A673 (cell line): ENCODE measurements at regions not wholly inside any gene's neighbourhood (a gene's known extent, or its start where the extent isn't known, plus 50 kb on each side); places are given as distances from the start of the nearest gene placed in this dataset.

ENCODE experiments used
- BruUV-seq: library from RNA; stranded (reverse); fragments of 400-500 nt; replicated peaks from 2 replicates; lab custom pipeline; 2021; lab: Mats Ljungman, UMichigan
- CTCF ChIA-PET: fragments of 300-600 bp; sonication (Branson Sonifier 250); formaldehyde crosslinking; loops from one replicate; lab custom pipeline; 2022; ENCODE audit warnings: antibody characterized with exemption; lab: Charles Lee
- POLR2A ChIA-PET: fragments of 300-600 bp; sonication (Branson Sonifier 250); formaldehyde crosslinking; loops from one replicate; lab custom pipeline; 2022; ENCODE audit warnings: antibody characterized with exemption; ENCODE audit not compliant: low non-redundant PET; lab: Charles Lee
- DNase-seq: peaks from one replicate; pipeline ENCODE4 v3.0.0-alpha.2; 2015; ENCODE audit warnings: low spot score
- H3K27ac ChIP-seq: fragments of 200-600 bp; sonication (generic); 2 replicates; pipeline ENCODE4 v1.5.1; 2016; ENCODE audit warnings: mixed run types, low read depth, mild to moderate bottlenecking, mixed read lengths, antibody characterized with exemption, low read length; ENCODE audit not compliant: poor library complexity, severe bottlenecking
- H3K27me3 ChIP-seq: fragments of 200-600 bp; sonication (generic); replicated peaks from 2 replicates; pipeline ENCODE4 v1.6.1; 2017; ENCODE audit warnings: mixed run types, low read depth, mild to moderate bottlenecking, mixed read lengths, antibody characterized with exemption, low read length; ENCODE audit not compliant: insufficient read depth, poor library complexity
- H3K36me3 ChIP-seq: fragments of 200-600 bp; sonication (generic); 2 replicates; pipeline ENCODE4 v1.6.1; 2016; ENCODE audit warnings: mixed run types, mild to moderate bottlenecking, mixed read lengths, antibody characterized with exemption, low read length; ENCODE audit not compliant: insufficient read depth, poor library complexity, severe bottlenecking
- H3K4me1 ChIP-seq: fragments of 200-600 bp; sonication (generic); 2 replicates; pipeline ENCODE4 v1.6.1; 2017; ENCODE audit warnings: mixed run types, mild to moderate bottlenecking, mixed read lengths, antibody characterized with exemption, low read length; ENCODE audit not compliant: insufficient read depth, poor library complexity, severe bottlenecking
- H3K4me3 ChIP-seq: fragments of 200-600 bp; sonication (generic); 2 replicates; pipeline ENCODE4 v1.5.1; 2016; ENCODE audit warnings: low read depth, mixed run types, mild to moderate bottlenecking, mixed read lengths, low read length; ENCODE audit not compliant: poor library complexity, severe bottlenecking
- H3K9me3 ChIP-seq: fragments of 200-600 bp; sonication (generic); 2 replicates; pipeline ENCODE4 v1.6.1; 2016; ENCODE audit warnings: mixed run types, low read depth, mild to moderate bottlenecking, mixed read lengths, antibody characterized with exemption, low read length; ENCODE audit not compliant: poor library complexity, severe bottlenecking
- EZH2 ChIP-seq: fragments of 200-600 bp; sonication (generic); IDR thresholded peaks from 2 replicates; pipeline ENCODE4 v1.6.1; 2017; ENCODE audit warnings: borderline replicate concordance, low read depth, mild to moderate bottlenecking, mixed read lengths, antibody characterized with exemption, low read length; ENCODE audit not compliant: poor library complexity, severe bottlenecking
- intact Hi-C: fragments of 100-400 bp; cut with micrococcal nuclease; formaldehyde crosslinking; loops from one replicate; pipeline ENCODE4 v1.10.0; 2022; ENCODE audit not compliant: unreplicated experiment
- TF ChIP-seq, protein P1 (sequence below): fragments of 300-800, 200-600 bp; sonication (generic); conservative IDR thresholded peaks from 2 replicates; pipeline ENCODE4 v1.5.1; 2017; ENCODE audit warnings: low read depth, mild to moderate bottlenecking, antibody characterized with exemption, low read length, moderate library complexity, mixed read lengths

DNA sequence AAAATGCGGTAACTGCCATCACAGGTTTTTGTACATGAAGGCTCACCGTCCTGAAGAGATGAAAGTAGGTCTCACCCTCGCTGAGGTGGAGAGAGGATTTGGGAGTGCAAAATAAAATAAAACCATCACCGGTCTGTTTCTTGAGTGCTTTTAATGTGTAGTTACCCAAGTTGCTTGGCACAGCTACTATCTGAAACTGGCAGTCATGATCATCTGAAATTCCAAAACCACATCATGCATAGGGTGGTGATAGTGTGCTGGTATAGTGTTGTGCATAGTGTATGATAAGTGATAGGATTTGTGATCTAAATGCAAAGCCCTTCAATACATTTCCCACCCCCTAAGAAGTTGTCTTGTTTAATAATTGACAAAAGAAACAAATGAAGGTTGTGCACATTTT is 381.3 kb downstream of the DMRT2 start:
- TF ChIP-seq, protein P1, sequence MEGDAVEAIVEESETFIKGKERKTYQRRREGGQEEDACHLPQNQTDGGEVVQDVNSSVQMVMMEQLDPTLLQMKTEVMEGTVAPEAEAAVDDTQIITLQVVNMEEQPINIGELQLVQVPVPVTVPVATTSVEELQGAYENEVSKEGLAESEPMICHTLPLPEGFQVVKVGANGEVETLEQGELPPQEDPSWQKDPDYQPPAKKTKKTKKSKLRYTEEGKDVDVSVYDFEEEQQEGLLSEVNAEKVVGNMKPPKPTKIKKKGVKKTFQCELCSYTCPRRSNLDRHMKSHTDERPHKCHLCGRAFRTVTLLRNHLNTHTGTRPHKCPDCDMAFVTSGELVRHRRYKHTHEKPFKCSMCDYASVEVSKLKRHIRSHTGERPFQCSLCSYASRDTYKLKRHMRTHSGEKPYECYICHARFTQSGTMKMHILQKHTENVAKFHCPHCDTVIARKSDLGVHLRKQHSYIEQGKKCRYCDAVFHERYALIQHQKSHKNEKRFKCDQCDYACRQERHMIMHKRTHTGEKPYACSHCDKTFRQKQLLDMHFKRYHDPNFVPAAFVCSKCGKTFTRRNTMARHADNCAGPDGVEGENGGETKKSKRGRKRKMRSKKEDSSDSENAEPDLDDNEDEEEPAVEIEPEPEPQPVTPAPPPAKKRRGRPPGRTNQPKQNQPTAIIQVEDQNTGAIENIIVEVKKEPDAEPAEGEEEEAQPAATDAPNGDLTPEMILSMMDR, result no peak
- no peak for TF ChIP-seq EZH2
- BruUV-seq, result no TSS peak
- POLR2A ChIA-PET, result no interaction called here

DNA sequence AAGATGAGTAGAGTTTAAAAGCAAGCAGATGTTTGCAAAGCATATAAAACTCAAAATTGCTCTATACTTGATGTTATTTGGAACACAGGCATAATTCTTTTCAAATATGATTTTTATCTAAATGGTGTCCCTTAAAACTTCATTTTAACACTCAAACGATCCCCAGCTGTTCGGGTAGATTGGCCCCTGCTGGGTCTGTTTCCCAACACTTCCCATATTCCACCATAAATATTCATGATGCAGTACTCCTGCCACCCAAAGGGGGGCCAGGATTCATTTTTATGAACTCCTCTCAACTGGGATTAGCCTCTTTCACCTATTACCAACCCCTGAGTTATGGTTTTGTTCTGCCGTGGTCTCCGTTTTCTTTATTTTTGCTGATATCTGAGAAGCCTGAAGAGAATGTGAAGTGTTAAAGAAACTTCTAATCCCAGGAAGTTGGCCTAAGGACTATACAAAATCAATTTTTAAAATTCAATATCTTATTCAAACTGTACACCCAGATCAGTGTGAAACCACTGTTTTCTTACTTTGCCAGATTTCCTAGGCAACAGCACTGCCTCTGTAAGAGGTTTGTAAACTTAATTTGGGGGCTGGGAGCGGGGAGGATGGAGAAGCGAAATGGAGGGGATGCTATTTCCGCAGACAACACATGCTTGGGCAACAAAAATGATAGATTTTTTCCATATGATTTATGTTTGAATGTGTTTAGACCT is 384.1 kb downstream of the DMRT2 start:
- peak; percentile 60 for DNase-seq
- Histone ChIP-seq H3K27ac (no peak overlapping the region), H3K36me3 (no peaks in the 10 kb centered on the region), H3K27me3 (peaks cover 3% of the 10 kb centered on the region), H3K9me3 (no peaks in the 10 kb centered on the region), H3K4me1 (peaks cover 11% of the 10 kb centered on the region), H3K4me3 (no peak overlapping the region)
- CTCF ChIA-PET, result no interaction called here
- no TSS peak for BruUV-seq
- intact Hi-C loops, result loop anchor here (10.0 kb wide), 1 partner anchor 61 kb away; no protein-coding TSS in a partner anchor
- POLR2A ChIA-PET, result no interaction called here
- TF ChIP-seq, protein P1, result peak; percentile 31; the same call in 1 of the 2 replicates
- TF ChIP-seq EZH2, result no peak

More for the DNA sequence above, 381.3 kb downstream of the DMRT2 start:
- CTCF ChIA-PET, result no interaction called here
- H3K36me3 ChIP-seq, result no peaks in the 10 kb centered on the region
- H3K9me3 ChIP-seq, result no peaks in the 10 kb centered on the region
- intact Hi-C loops, result loop anchor here (10.0 kb wide), 1 partner anchor 63 kb away; no protein-coding TSS in a partner anchor
- no peak for DNase-seq
- peaks cover 11% of the 10 kb centered on the region for H3K4me1 ChIP-seq
- H3K27ac ChIP-seq, result no peak overlapping the region
- H3K27me3 ChIP-seq, result peaks cover 15% of the 10 kb centered on the region
- H3K4me3 ChIP-seq, result no peak overlapping the region

DNA sequence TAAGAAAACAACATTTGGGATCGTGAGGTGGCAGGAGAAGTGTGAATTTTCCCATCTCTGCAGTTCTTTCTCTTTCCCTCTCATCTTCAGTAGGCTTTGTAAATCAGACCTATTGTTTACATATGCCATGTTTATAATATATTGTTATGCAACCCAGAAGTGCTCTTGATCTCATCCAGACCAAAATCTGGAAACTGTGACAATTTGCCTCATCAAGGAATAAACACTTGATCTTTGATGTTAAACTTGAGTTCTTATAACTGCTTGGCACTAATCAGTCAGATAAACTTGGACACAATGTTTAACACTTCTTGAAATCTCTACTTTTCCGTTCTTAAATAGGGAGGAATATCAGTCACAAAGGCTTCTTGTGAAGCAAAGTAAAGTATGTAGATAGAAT is 384.7 kb downstream of the DMRT2 start:
- CTCF ChIA-PET, result no interaction called here
- Histone ChIP-seq H3K4me1 (peaks cover 11% of the 10 kb centered on the region), H3K9me3 (no peaks in the 10 kb centered on the region), H3K27me3 (peaks cover 3% of the 10 kb centered on the region), H3K4me3 (no peak overlapping the region), H3K27ac (no peak overlapping the region), H3K36me3 (no peaks in the 10 kb centered on the region)
- intact Hi-C loops, result loop anchor here (10.0 kb wide), 1 partner anchor 60 kb away; no protein-coding TSS in a partner anchor
- no TSS peak for BruUV-seq
- TF ChIP-seq, protein P1, result no peak
- no peak for TF ChIP-seq EZH2
- no peak for DNase-seq
- POLR2A ChIA-PET, result no interaction called here
